Trophoblast cell (in vitro differentiated cells and primary cell): ENCODE measurements at regions not wholly inside any gene's neighbourhood (a gene's known extent, or its start where the extent isn't known, plus 50 kb on each side); places are given as distances from the start of the nearest gene placed in this dataset.

Experiments used
- DNase-seq, 2 donors: peaks; one replicate each; pipeline ENCODE4 v3.0.0-alpha.2; 2016
- H2AFZ ChIP-seq: 2 replicates; pipeline ENCODE4 v1.6.1; 2013; ENCODE audit warnings: low read length, moderate library complexity, mild to moderate bottlenecking; ENCODE audit not compliant: insufficient read depth, poor library complexity
- H2AK5ac ChIP-seq: 2 replicates; pipeline ENCODE4 v1.6.1; 2013; ENCODE audit warnings: mild to moderate bottlenecking, low read length
- H2BK120ac ChIP-seq: 2 replicates; pipeline ENCODE4 v1.6.1; 2013; ENCODE audit warnings: low read length, mild to moderate bottlenecking, moderate library complexity; ENCODE audit not compliant: insufficient read depth, poor library complexity
- H2BK12ac ChIP-seq: 2 replicates; pipeline ENCODE4 v1.6.1; 2013; ENCODE audit warnings: mild to moderate bottlenecking, low read length, moderate library complexity
- H2BK5ac ChIP-seq: 2 replicates; pipeline ENCODE4 v1.6.1; 2013; ENCODE audit warnings: low read length, low read depth, moderate library complexity, mild to moderate bottlenecking; ENCODE audit not compliant: poor library complexity
- H3K14ac ChIP-seq: 2 replicates; pipeline ENCODE4 v1.6.1; 2013; ENCODE audit warnings: mild to moderate bottlenecking, low read length
- H3K18ac ChIP-seq: 2 replicates; pipeline ENCODE4 v1.6.1; 2013; ENCODE audit warnings: mild to moderate bottlenecking, low read length
- H3K23ac ChIP-seq: 2 replicates; pipeline ENCODE4 v1.6.1; 2013; ENCODE audit warnings: low read length
- H3K27ac ChIP-seq: 2 replicates; pipeline ENCODE4 v1.5.1; 2013; ENCODE audit warnings: low read depth, mild to moderate bottlenecking, inconsistent platforms, low read length, moderate library complexity
- H3K27me3 ChIP-seq: 2 replicates; pipeline ENCODE4 v1.6.1; 2013; ENCODE audit warnings: inconsistent platforms, mild to moderate bottlenecking, low read length, moderate library complexity; ENCODE audit not compliant: insufficient read depth
- H3K36me3 ChIP-seq, 2 experiments: 1 replicate in 1 of 2; 2 replicates in 1 of 2; pipeline ENCODE4 v1.6.1; 2013; ENCODE audit warnings: low read length in 2 of 2, mild to moderate bottlenecking in 2 of 2, moderate library complexity in 1 of 2; ENCODE audit not compliant: insufficient read depth in 2 of 2, control insufficient read depth in 1 of 2
- H3K4ac ChIP-seq: 2 replicates; pipeline ENCODE4 v1.6.1; 2013; ENCODE audit warnings: low read depth, mild to moderate bottlenecking, low read length, moderate library complexity
- H3K4me1 ChIP-seq, 2 experiments: 1 replicate in 1 of 2; 2 replicates in 1 of 2; pipeline ENCODE4 v1.6.1; 2013; ENCODE audit warnings: low read length in 2 of 2, mild to moderate bottlenecking in 2 of 2, moderate library complexity in 1 of 2; ENCODE audit not compliant: insufficient read depth in 2 of 2, control insufficient read depth in 1 of 2
- H3K4me2 ChIP-seq: 2 replicates; pipeline ENCODE4 v1.6.1; 2013; ENCODE audit warnings: inconsistent platforms, mild to moderate bottlenecking, low read length, moderate library complexity
- H3K4me3 ChIP-seq: 2 replicates; pipeline ENCODE4 v1.5.1; 2013; ENCODE audit warnings: mild to moderate bottlenecking, low read depth, low read length, inconsistent platforms
- H3K79me1 ChIP-seq: one replicate; pipeline ENCODE4 v1.6.1; 2013; ENCODE audit warnings: low read length
- H3K79me2 ChIP-seq: 2 replicates; pipeline ENCODE4 v1.6.1; 2013; ENCODE audit warnings: low read length, mild to moderate bottlenecking; ENCODE audit not compliant: control insufficient read depth, insufficient read depth, poor library complexity
- H3K9ac ChIP-seq: 2 replicates; pipeline ENCODE4 v1.6.1; 2013; ENCODE audit warnings: mild to moderate bottlenecking, low read length
- H3K9me3 ChIP-seq: 2 replicates; pipeline ENCODE4 v1.6.1; 2013; ENCODE audit warnings: low read depth, mild to moderate bottlenecking, control low read depth, inconsistent platforms, low read length; ENCODE audit not compliant: insufficient read depth
- H4K12ac ChIP-seq: 2 replicates; pipeline ENCODE4 v1.6.1; 2013; ENCODE audit warnings: low read depth, mild to moderate bottlenecking, low read length, moderate library complexity
- H4K8ac ChIP-seq: 2 replicates; pipeline ENCODE4 v1.6.1; 2013; ENCODE audit warnings: low read depth, mild to moderate bottlenecking, low read length, moderate library complexity
- H4K91ac ChIP-seq: one replicate; pipeline ENCODE4 v1.6.1; 2013; ENCODE audit warnings: low read depth, mild to moderate bottlenecking, low read length, moderate library complexity
- WGBS: extraction: QIAGEN DNeasy Blood & Tissue Kit; methylation state at CpG from one replicate; pipeline ENCODE4 v1.1.7; 2013; ENCODE audit warnings: missing lambda C conversion rate; ENCODE audit not compliant: insufficient read length, insufficient coverage; ENCODE audit errors: extremely low coverage; 5-methylcytosine and 5-hydroxymethylcytosine counted together

DNA sequence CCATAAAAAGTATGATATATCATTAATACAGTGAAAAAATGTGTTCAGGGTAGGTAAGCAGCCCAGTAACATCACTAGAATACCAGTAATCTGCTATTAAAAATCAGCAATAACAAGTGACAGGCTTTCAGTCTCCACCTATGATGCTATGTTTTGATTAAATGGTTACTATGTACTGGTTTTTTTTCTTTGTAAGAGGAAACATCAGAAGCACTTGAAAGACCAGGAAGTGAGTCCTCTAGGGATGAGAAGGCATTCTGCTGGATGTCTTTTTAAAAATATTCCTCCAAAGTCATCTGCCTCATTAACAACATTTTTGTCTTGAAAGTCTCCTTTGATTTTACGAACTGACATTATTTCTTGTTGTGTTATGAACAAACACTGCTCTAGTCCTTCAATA lies 136.0 kb upstream of the FAM98A start:
- Histone ChIP-seq H3K18ac (no peak overlapping the region), H4K91ac (no peak overlapping the region), H3K79me2 (no peaks in the 10 kb centered on the region), H3K4me3 (no peak overlapping the region), H3K27me3 (no peaks in the 10 kb centered on the region), H3K4me2 (no peak overlapping the region), H3K9me3 (no peaks in the 10 kb centered on the region), H3K36me3 (no peaks in the 10 kb centered on the region), H2AK5ac (no peak overlapping the region), H2AFZ (no peak overlapping the region), H2BK120ac (no peak overlapping the region), H3K23ac (no peak overlapping the region), H3K9ac (no peak overlapping the region), H2BK5ac (no peak overlapping the region), H3K79me1 (no peaks in the 10 kb centered on the region), H4K8ac (no peak overlapping the region), H3K14ac (no peak overlapping the region), H3K27ac (no peak overlapping the region), H3K4me1 (no peaks in the 10 kb centered on the region), H3K4ac (no peak overlapping the region), H2BK12ac (no peak overlapping the region), H4K12ac (no peak overlapping the region)
- no peak for DNase-seq
- no CpG with 5 or more reads among the region's 1 CpG for WGBS

- Histone ChIP-seq H3K9me3 (peaks cover 4% of the 10 kb centered on the region), H4K8ac (no peak overlapping the region), H3K18ac (no peak overlapping the region), H2AK5ac (no peak overlapping the region), H2BK5ac (no peak overlapping the region), H2BK12ac (no peak overlapping the region), H3K4ac (no peak overlapping the region), H3K27ac (no peak overlapping the region), H2BK120ac (no peak overlapping the region), H4K91ac (no peak overlapping the region), H3K4me3 (no peak overlapping the region), H3K4me1 (no peaks in the 10 kb centered on the region), H3K79me2 (no peaks in the 10 kb centered on the region), H3K23ac (no peak overlapping the region), H3K36me3 (no peaks in the 10 kb centered on the region), H4K12ac (no peak overlapping the region), H3K79me1 (no peaks in the 10 kb centered on the region), H2AFZ (no peak overlapping the region), H3K14ac (no peak overlapping the region), H3K4me2 (no peak overlapping the region), H3K9ac (no peak overlapping the region), H3K27me3 (no peaks in the 10 kb centered on the region)
- no peak for DNase-seq
These were observed 131.7 kb upstream of the FAM98A start for GRCh38 chr2:33730804-33731203.

DNA sequence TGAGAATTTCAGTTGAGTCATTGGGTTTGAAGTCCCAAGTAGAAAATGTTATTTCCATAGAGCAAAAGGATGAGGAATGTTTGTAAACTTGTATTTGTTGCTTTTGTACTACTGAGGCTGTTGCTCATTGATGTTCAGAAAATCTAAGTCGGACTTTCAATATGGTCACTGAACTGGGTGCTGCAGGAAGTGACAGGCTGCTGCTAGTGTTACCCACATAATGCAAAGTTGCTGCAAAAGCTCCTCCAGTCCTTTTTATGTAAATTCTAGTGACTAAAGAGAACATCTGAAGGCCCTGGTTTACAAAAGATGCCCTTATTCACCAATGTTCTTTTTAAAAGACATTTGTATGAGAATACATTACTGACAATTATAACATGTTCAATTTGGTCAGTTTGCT lies 131.1 kb upstream of the FAM98A start:
- Histone ChIP-seq H2BK12ac (no peak overlapping the region), H3K14ac (no peak overlapping the region), H3K79me2 (no peaks in the 10 kb centered on the region), H4K12ac (no peak overlapping the region), H3K4ac (no peak overlapping the region), H2AK5ac (no peak overlapping the region), H3K79me1 (no peaks in the 10 kb centered on the region), H3K18ac (no peak overlapping the region), H2AFZ (no peak overlapping the region), H3K4me1 (no peaks in the 10 kb centered on the region), H2BK120ac (no peak overlapping the region), H2BK5ac (no peak overlapping the region), H3K36me3 (no peaks in the 10 kb centered on the region), H3K27me3 (no peaks in the 10 kb centered on the region), H3K23ac (no peak overlapping the region), H3K9ac (no peak overlapping the region), H3K4me2 (no peak overlapping the region), H3K4me3 (no peak overlapping the region), H3K27ac (no peak overlapping the region), H3K9me3 (peaks cover 4% of the 10 kb centered on the region), H4K8ac (no peak overlapping the region), H4K91ac (no peak overlapping the region)
- WGBS: no CpG with 5 or more reads among the region's 1 CpG
- no peak for DNase-seq

- H3K9ac ChIP-seq: no peak overlapping the region
- no peak overlapping the region for H4K91ac ChIP-seq
- no peak overlapping the region for H2AK5ac ChIP-seq
- no peak overlapping the region for H3K18ac ChIP-seq
- H3K9me3 ChIP-seq: peaks cover 4% of the 10 kb centered on the region
- H3K4me3 ChIP-seq: no peak overlapping the region
- H3K4me1 ChIP-seq: no peaks in the 10 kb centered on the region
- no peak overlapping the region for H3K4me2 ChIP-seq
- no peak overlapping the region for H2BK5ac ChIP-seq
- no peak overlapping the region for H3K27ac ChIP-seq
- no peaks in the 10 kb centered on the region for H3K79me2 ChIP-seq
- no peak overlapping the region for H2AFZ ChIP-seq
- H2BK12ac ChIP-seq: no peak overlapping the region
- no peak overlapping the region for H3K14ac ChIP-seq
- H3K27me3 ChIP-seq: no peaks in the 10 kb centered on the region
- no CpG with 5 or more reads among the region's 1 CpG for WGBS
- no peaks in the 10 kb centered on the region for H3K79me1 ChIP-seq
- DNase-seq: no peak
- H2BK120ac ChIP-seq: no peak overlapping the region
- no peak overlapping the region for H4K12ac ChIP-seq
- no peak overlapping the region for H3K23ac ChIP-seq
- H3K36me3 ChIP-seq: no peaks in the 10 kb centered on the region
- no peak overlapping the region for H4K8ac ChIP-seq
- no peak overlapping the region for H3K4ac ChIP-seq
These were observed 130.3 kb upstream of the FAM98A start for GRCh38 chr2:33729353-33729752.

DNA sequence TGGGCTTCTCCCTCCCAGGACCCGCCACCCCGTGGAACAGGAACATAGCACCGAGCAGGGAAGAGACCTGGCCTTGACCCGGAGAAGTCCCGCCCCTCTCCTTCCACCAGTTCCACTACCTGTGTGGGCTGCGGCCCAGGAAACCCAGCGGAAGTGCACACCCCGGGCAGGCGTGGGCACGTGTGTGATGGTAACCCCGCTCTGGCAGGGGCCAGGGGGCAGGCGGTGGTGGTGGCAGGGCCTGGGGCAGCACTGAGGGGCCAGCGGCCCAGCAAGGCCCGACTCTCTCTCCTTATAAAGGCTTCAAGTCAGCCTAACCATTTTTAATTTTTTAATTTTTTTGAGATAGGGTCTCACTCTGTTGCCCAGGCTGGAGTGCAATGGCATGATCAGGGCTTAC lies 129.0 kb upstream of the FAM98A start:
- Histone ChIP-seq H2AK5ac (no peak overlapping the region), H3K27ac (no peak overlapping the region), H3K27me3 (no peaks in the 10 kb centered on the region), H3K14ac (no peak overlapping the region), H3K9me3 (peaks cover 4% of the 10 kb centered on the region), H3K79me1 (no peaks in the 10 kb centered on the region), H3K36me3 (no peaks in the 10 kb centered on the region), H4K91ac (no peak overlapping the region), H2BK12ac (no peak overlapping the region), H3K9ac (no peak overlapping the region), H3K4me2 (no peak overlapping the region), H3K23ac (no peak overlapping the region), H3K4ac (no peak overlapping the region), H3K79me2 (no peaks in the 10 kb centered on the region), H2AFZ (no peak overlapping the region), H3K18ac (no peak overlapping the region), H4K12ac (no peak overlapping the region), H3K4me1 (no peaks in the 10 kb centered on the region), H3K4me3 (peak overlapping the region; percentile 20), H4K8ac (no peak overlapping the region), H2BK5ac (no peak overlapping the region), H2BK120ac (no peak overlapping the region)
- no CpG with 5 or more reads among the region's 14 CpGs for WGBS
- no peak for DNase-seq
